HG02571 (cell line): ENCODE measurements at regions not wholly inside any gene's neighbourhood (a gene's known extent, or its start where the extent isn't known, plus 50 kb on each side); places are given as distances from the start of the nearest gene placed in this dataset.
"Not testable (repeated sequence)": the region's sequence is repeated elsewhere in the genome, so short reads cannot be mapped to it uniquely, and the experiment has no call there.

ENCODE experiments used
- ATAC-seq: cut with Tn5 transposase; IDR thresholded peaks from one replicate; pipeline ENCODE4 v1.9.1; 2021; ENCODE audit warnings: mild to moderate bottlenecking, moderate library complexity; ENCODE audit not compliant: unreplicated experiment

DNA sequence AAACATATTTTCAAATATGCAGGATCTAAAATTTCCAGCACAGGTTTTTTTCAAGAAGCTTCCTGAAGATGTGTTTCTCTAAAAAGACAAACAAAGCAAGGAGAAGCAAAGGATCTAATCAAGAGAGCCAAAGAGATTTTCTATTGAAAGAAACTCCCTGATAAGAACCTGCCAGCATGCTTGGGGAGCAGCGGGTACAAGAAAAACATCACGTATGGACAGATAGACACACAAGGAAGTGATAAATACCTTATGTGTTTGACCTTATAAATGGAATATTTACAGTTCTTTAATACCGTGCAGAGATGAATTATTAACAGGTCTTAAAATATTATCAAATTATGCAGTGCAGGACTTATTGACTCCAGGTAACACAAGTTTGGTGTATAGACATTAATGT, 562.1 kb downstream of the DACH1 start:
- ATAC-seq: no peak

DNA sequence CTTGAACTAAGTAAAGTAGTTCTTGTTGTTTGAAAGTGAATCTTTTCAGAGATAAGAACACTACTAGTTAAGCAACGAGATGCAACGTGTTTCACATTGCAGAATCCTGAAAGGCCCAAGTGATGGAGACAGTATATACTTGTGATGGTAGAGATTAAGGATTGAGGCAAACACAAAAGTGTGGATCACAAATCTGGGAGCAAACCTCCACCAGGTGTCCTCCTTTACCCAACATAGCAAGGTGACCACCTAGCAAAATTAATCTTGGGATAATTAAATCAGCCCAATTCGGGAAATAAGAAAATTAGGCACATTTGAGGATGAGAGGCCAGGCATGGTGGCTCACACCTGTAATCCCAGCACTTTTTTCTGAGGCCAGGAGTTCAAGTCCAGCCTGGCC, 563.9 kb downstream of the DACH1 start:
- no peak for ATAC-seq

DNA sequence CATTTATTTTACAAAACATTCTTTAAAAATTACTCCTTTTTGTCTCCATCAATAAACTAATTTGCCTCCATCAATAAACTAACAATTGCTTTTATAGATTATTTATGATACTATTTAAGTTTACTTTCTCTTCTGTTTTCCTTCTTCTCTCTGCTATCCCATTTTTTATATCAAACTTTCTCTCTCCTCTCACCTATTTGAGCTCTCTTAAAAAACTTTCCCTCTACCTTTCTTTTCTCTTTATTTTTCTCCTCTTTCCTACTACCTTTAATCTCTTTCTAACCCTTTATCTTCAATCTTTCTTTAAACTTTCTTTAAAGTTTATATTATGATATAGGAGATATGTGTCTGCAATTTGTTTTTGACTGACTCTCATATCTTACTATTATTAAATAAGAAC, 566.4 kb downstream of the DACH1 start:
- ATAC-seq: no peak

DNA sequence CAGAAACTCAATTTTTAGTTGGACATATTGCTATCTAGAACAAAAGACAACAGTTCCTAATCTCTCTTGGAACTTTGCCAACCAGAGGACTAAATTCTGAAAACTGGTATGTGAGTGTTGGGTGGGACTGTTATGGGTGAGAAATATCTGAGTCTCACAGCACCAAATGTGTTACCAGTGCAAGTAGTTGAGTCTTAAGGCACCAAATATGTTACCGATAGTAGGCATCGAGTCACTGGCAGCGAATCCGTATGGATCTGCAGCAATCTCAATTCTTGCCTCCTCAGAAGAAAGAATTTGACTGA, 575.2 kb downstream of the DACH1 start:
- ATAC-seq: peak; percentile 0

DNA sequence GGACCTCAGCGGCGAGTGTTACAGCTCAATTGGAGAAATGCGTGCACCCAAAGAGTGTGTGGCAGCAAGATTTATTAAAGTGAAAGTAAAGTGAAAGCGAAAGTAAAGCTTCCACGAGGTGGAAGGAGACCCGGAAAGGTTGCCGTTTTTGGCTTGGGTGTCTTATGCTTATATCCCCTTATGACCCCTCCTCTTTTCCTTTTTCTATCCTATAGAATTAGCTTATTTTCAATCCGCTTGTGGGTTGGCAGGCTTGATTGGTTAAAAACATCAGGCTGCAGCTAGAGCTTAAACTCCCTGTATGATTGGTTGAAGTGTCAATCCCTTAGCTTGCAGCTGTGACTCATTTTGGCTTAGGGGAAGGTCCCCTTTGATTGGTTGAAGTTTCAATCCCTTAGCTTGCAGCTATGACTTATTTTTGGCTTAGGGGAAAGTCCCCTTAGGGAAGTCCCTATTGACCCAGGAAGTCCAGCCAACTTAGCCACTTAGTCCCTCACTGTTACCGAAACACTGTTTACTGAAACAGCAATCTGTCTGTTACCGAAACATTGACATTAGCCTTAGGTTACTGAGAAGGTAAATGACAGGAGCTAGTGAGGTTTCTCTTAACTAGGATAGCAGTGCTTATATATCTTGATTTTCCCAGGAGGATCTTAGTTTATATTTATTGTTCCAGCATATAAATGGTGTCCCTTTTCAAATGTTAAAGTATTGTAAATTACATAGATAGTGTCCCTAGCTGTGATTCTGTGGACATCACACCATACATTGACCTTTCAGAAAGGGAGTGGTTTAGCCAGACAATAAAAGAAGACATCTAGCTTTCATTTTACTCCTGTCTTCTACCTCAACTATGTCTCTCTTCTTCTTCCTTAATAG, 575.8 kb downstream of the DACH1 start:
- ATAC-seq: peak; percentile 96

DNA sequence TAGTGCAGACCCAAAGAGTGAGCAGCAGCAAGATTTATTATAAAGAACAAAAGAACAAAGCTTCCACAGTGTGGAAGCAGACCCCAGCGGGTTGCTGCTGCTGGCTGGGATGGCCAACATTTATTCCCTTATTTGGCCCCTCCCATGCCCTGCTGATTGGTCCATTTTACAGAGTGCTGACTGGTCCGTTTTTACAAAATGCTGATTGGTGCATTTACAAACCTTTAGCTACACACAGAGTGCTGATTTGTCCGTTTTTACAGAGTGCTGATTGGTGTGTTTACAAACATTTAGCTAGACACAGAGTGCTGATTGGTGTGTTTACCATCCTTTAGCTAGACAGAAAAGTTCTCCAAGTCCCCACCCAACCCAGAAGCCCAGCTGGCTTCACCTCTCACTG, 577.0 kb downstream of the DACH1 start:
- not testable (repeated sequence) for ATAC-seq

DNA sequence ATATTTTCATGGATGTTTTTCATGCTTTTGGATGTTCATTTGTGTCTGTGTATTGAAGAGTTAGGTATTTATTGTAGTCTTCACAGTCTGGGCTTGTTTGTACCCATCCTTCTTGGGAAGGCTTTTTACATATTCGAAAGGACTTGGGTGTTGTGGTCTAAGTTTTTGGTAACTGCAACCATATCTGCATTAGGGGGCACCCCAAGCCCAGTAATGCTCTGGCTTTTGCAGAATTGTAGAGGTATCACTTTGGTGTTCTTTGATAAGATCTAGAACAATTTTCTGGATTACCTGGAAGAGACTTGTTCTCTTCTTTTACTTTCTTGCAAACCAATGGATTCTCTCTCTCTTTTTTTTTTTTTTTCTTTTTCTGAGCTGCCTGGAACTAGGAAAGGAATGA, 581.3 kb downstream of the DACH1 start:
- peak; percentile 62 for ATAC-seq

DNA sequence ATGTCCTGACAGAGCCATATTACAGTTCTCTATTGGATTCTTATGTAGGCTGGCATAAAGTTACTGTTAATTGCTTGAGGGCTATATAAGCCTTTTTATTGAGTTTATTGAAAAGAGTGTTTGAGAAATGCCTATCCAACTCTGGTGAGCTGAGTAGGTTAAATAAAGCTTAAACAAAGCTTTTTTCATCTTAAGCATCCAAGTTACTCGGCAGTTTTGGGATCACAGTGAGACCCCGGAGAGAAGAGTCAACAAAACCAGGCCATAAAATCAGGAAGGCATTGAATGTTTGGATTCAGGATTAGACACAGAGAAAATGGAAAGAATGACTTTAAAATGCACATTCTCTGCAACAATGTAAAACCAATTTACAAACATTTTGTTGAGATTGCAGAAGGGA, 588.5 kb downstream of the DACH1 start:
- ATAC-seq: no peak

DNA sequence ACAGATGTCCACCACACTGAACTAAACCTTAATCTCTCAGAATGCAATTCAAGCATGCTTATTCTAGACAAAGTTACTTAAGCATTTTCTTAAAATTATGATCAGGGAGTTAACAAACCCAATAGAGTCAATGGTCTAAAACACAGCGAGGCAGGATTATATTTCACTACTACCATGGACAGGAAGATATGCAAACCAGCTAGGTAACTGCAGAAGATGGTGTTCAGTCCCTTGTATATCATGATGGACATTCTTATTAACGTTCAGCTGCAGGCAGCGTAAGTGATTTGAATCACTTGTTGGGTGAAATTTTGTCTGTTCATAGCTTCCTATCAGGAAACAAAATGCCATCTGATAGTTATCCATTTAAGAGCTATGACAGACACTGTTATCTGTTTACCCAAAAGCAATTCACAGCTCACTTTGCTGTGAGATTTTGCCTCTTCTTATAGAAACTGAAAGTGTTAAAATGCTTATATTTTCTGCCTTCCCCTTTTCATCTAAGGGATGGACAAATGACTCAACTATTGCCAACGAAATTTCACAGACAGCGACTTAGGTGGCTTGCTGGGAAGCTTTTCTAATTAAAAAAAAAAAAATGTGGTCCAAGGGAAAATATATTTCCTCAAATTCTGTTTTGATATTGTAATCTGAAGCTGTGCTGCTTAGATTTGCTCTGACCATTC, 591.9 kb downstream of the DACH1 start:
- ATAC-seq: peak; percentile 91

DNA sequence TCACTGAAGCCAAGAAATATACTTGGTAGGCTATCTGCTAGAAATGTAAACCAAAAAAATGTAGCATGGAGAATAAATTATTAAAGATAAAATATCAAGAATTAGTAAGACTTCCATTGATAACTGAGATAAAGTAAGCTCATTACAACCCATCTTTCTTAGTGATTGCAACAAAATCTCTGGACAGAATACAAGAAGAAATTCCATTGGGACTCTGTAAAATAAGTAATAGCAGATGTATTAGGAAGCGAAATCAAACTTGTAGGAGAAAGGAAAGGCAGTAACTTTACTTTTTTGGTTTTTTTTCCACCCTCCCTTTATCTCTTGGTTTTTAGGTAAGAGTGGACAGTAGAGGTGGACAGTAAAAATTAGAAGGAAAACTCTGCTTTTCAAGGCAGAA, 605.7 kb downstream of the DACH1 start:
- no peak for ATAC-seq

DNA sequence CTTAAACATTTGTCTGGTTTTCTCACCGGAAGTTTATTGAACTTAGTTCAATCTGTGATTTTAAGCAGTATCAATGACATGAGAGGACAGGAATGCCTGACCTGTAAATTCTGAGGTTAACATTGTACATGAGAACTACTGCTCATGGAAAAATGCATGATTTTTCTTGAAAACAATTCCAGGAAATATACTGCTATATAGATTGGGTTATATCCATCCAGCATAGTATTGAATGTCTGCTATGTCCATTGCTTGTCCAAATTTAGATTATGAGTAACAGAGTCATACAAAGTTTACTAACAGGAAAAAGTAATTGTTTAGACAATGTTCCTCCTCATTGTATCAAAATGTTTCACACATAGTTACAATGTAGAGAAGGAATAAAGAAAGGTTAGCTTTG, 606.8 kb downstream of the DACH1 start:
- no peak for ATAC-seq

DNA sequence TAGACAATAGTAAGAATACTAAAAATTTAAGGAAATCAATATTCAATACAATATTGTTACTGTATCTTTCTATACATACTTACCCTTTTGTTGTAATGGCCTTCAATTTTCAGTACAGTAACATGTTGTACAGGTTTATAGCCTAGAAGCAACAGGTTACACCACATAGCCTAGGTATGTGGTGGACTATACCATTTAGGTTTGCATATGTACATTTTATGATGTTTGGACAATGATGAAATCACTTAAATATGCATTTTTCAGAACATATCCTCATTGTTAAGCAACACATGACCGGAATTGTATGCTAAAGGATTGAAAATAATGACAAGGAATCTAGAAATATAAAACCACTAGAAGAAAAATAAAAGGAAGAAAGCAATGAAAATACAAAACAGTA, 611.4 kb downstream of the DACH1 start:
- no peak for ATAC-seq

DNA sequence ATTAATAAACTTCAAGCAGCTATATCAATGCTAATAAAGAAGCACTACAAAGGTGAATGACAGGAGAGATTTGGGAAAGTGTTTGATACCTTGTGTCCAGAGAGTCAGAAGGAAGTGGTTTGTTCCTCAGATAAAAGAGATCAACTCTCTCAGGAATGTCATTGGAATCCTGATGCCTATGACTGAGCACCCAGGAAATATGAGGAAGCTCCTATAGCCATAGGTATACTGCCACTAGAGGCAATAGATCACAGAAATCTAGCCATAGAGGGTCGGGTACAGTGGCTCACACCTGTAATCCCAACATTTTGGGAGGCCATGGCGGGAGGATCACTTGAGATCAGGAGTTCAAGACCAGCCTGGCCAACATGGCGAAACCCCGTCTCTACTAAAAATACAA, 612.6 kb downstream of the DACH1 start:
- ATAC-seq: no peak

DNA sequence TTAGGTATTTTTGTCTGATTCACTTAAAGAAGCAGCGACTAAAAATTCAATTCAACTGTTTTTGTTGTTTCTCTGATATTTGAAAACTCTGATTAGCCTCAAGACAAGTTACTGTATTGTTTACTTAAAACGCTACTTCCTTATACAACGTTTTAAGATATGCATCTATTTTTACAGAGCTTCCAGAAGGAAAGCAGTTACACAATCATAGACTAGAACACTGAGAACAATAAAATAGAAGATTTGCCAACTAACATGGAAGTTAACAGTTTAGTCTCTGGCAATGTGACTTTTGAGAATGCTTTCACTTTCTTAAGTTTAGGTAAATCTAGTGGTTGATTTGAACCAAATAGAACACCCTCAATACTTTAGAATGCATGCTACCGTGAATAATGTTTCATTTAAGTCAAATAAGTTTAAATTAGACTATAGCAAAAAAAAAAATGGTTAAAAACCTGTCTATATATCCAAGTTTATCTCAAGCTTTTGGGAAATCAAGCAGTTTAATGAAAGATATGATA, 614.8 kb downstream of the DACH1 start:
- ATAC-seq: no peak

DNA sequence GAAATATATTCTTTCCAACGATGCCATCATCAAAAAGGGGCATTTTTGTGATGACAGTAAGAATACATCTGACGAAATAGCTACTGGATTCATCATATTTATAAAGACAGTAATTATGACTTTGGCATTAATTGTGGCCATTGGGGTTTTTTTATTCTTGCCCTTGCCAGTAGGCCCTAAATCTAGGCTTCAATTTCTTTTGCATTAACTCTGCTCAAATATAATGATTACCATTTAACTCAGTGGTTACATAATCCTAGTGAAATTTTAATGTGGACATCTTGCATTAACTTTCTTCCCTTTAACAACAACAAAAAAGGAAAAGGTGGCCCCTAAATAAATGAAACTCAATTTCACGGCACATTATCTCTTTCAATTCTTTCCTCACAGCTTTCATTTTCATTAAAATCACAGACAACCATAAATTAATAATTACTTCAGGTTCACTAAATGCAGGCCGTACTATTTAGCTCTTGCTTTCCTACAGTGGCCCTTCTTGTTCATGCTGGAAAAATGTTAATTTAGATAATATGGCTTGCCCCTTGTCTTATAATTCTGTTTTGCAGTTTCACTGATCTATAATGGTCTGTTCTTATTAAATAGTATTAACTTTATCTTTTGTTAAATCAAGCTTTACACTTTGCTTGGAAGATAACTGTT, 615.6 kb downstream of the DACH1 start:
- ATAC-seq: no peak

DNA sequence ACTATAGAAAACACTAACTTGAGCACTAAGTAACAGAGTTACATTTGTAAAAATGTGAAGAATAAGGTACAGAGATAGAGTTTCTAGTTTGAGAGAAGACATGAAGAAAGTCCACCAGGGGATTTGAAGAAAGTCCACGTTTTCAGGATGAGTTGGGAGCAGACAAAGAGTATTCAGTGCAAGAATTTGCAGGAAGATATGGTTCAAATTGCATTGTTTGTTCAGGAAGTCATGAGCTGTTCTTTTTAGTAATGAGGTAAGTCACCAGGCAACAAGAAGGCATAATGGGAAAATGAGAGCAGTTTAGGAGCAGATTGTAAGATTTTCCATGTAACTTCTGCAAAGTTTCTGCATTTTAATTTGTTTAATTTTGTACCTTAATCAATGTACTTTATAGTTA, 618.0 kb downstream of the DACH1 start:
- ATAC-seq: no peak

DNA sequence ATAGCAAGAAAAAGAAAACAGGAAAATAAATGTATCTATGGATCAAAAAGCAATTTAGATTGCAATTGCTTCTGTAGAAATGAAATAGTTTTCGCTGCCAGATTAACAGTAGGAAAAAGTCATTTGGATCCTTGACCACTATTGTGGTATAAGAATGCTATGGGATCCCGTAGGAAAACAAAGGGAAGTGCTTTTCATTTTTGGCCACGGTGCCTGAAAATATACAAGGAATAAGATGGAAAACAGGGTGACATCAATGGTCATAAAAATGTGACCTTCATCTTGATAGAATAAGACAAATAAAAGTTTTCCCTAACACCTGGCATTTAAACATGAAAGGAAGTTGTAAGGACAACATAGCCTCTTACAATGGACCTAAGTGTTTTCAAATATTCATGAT, 622.8 kb downstream of the DACH1 start:
- no peak for ATAC-seq

DNA sequence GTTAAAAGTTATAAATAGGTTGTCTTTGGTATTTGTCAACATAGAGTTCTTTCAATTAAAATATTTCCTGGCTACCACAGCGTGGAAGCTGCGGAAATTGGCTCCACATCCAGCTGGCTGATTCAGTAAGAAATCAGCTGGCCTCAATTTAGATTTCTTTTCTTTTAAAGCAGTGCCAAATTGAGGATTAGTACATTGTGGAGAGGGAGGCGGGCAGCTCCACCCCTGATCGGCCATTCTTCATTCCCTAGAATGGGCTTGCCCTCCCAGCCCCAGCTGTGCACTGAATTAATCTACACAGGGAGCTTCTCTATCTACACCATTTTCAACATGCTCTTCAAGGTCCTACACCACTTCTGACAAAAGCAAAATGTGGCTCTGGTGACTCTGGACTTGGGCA, 624.8 kb downstream of the DACH1 start:
- ATAC-seq: no peak

DNA sequence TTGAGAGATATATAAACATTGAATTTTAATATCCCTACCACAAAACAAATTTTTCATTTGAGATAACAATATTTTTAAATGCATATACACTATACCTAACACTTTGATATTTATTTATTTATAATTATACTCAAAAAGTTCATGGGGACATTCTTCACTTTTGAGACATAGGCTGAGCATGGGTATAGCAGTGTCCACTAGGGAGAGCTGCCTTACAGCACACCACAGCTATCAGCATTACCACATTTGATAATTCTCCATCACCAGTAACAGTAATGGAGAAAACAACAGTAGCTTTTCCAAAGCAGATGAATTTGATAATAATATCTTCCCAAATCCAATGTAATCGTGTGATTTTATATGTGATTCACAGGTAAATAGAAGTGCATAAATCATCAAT, 626.1 kb downstream of the DACH1 start:
- no peak for ATAC-seq

DNA sequence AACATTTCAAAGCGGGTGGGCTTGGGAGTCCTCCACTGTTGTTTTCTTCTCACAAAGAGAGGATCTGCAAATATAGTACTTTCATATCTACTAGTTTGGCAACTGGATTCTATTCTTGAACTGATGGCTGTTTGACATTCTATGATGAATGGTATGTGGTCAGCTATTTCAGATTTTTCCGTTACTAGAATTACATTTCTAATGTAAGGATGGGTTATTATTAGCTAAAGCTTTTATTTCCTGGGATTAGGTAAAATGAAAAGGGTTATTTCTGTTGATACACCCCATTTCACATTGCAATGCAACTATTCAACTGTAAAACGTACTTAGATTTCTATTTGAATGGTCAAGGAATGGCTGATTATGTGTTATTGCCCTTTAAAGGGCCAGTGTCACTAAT, 629.7 kb downstream of the DACH1 start:
- no peak for ATAC-seq

DNA sequence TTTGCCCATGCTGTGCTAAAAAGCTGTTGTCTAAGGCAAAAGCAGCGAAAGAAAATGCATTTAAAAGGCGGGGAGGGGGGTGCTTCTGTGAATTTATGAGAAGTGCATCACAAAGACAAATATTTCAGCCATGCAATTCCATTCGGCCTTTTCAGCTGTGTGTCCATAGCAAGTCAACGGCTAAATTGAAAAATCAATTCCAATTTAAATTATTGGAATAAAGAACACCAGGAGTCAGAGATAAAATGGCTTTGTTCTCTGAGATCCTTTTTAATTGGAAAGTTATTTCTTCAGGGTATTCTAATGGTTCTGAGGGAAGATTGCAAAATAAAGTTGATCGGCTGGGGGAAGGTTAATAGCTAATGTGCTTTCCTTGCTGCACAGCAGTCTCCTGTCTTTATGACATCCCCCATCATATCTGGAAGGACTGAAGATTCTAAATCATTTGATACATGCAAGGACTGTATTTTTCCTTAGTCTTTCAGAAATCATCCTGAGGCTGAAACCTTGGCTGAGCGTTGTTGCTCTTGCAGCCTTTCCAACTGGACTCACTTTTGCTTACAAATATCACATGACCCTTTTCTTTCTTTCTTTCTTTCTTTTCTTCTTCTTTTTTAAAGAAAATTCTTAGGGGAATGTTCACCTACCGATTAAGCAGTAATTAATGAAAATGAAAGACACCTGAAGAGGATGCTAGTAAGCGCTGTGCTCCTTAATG, 647.1 kb downstream of the DACH1 start:
- ATAC-seq: no peak
